ENCODE measurements at regions not wholly inside any gene's neighbourhood (a gene's known extent, or its start where the extent isn't known, plus 50 kb on each side); places are given as distances from the start of the nearest gene placed in this dataset.

DNA sequence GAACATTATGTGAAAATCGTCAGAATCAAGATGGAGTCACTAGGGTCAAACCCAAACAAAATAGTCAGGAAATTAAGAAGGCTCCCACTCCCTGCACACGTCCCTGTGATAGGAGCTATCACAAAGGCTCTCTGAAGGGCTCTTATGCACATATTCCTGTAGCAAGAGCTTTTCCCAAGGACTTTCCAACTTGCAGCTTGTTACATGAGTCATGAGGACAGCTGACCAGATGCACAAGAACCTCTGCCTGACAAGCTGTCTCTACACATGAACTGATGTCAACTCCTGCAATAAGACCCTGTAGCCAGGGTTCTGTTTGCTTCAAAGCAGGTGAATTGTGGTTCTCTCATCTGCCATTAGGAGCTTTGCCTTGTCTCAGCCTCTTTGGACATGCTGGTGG is 122.4 kb downstream of the OLFM1 start:
- DNase-seq (ENCODE audit: extremely low spot score) = no peak
- Histone ChIP-seq H3K27ac (replicated peaks in 1 of 4) (no peak overlapping the region), H3K4me3 (no peak overlapping the region), H3K27me3 (peaks cover 0 to 48% (median 0%) of the 10 kb centered on the region in 4 donors), H3K9me3 (peaks cover 0 to 10% (median 0%) of the 10 kb centered on the region in 4 donors), H3K4me1 (no peaks in the 10 kb centered on the region), H3K36me3 (no peaks in the 10 kb centered on the region)
- TF ChIP-seq CTCF (IDR thresholded peaks at IDR 0.05) (no peak), POLR2AphosphoS5 (IDR thresholded peaks at IDR 0.05) (no peak), POLR2A (IDR thresholded peaks at IDR 0.05; ENCODE audit: low read depth) (no peak), EP300 (IDR thresholded peaks at IDR 0.05) (no peak)
- intact Hi-C loops (cut with DNase I) = no loop called here
- 48% methylated on average over 2 of the region's 2 CpGs for WGBS

DNA sequence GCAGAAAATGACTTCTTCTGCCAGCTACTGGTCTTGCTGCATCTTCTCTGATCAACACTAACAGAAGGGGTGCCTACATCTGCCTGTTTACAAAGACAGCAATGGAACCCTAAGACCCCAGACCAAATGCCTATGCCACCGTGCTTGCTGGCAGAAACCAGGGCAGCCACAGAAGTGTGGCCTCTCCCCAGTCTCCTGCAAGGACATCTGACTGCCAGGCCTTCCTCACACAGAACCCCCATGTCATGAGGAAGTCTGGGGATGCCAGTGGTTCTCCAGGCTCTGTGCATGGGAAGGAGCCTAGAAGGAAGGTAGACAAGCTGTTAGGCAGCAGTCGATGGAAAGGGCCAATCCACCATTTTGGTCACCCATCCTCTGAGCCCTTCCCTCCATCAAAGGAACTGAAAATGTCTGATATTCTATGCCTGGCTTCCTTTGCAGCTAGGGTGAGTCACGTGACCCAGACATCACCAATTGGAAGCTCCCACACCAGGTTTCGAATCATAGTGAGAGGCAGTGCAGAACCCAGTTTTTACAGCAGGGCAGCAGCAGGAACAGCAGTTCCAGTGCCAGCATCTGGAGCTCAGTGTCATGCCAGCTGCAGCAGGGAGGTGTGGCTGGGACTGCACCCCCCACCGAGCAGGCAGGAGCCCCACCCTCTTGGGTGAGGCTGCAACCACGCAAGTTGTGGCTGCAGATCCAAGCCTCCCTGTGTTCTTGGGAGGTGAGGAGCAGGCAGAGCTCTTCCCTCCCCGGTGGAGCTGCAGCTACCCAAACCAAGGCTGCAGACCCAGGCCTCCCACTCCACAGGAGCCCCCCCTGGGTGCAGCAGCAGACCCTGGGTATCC is 123.4 kb downstream of the OLFM1 start:
- H3K9me3 ChIP-seq = peaks cover 0 to 10% (median 0%) of the 10 kb centered on the region in 4 donors
- 87% methylated on average over 7 of the region's 7 CpGs for WGBS
- intact Hi-C loops (cut with DNase I) = no loop called here
- peaks cover 0 to 8% (median 3%) of the 10 kb centered on the region in 4 donors for H3K4me1 ChIP-seq
- no peak for TF ChIP-seq EP300 (IDR thresholded peaks at IDR 0.05)
- TF ChIP-seq POLR2AphosphoS5 (IDR thresholded peaks at IDR 0.05) = no peak
- no peak for TF ChIP-seq POLR2A (IDR thresholded peaks at IDR 0.05; ENCODE audit: low read depth)
- TF ChIP-seq CTCF (IDR thresholded peaks at IDR 0.05) = no peak
- peaks cover 0 to 58% (median 3%) of the 10 kb centered on the region in 4 donors for H3K27me3 ChIP-seq
- no peaks in the 10 kb centered on the region for H3K36me3 ChIP-seq
- no peak overlapping the region for H3K27ac ChIP-seq (replicated peaks in 1 of 4)
- no peak for DNase-seq (ENCODE audit: extremely low spot score)
- H3K4me3 ChIP-seq = no peak overlapping the region

GRCh38 chr9:135211524-135211890 is 124.0 kb downstream of the OLFM1 start:
- H3K4me3 ChIP-seq = no peak overlapping the region
- peaks cover 0 to 64% (median 4%) of the 10 kb centered on the region in 4 donors for H3K27me3 ChIP-seq
- no peak for DNase-seq (ENCODE audit: extremely low spot score)
- H3K9me3 ChIP-seq = peaks cover 0 to 10% (median 0%) of the 10 kb centered on the region in 4 donors
- intact Hi-C loops (cut with DNase I) = no loop called here
- H3K4me1 ChIP-seq = peaks cover 0 to 14% (median 5%) of the 10 kb centered on the region in 4 donors
- no CpG with 5 or more reads among the region's 3 CpGs for WGBS
- H3K27ac ChIP-seq (replicated peaks in 1 of 4) = no peak overlapping the region
- H3K36me3 ChIP-seq = no peaks in the 10 kb centered on the region
- TF ChIP-seq CTCF (IDR thresholded peaks at IDR 0.05) (no peak), POLR2AphosphoS5 (IDR thresholded peaks at IDR 0.05) (no peak), EP300 (IDR thresholded peaks at IDR 0.05) (no peak), POLR2A (IDR thresholded peaks at IDR 0.05; ENCODE audit: low read depth) (no peak)

- Histone ChIP-seq H3K36me3 (no peaks in the 10 kb centered on the region), H3K27ac (replicated peaks in 1 of 4) (no peak overlapping the region), H3K27me3 (peaks cover 0 to 74% (median 13%) of the 10 kb centered on the region in 4 donors), H3K4me1 (peaks cover 0 to 26% (median 9%) of the 10 kb centered on the region in 4 donors), H3K4me3 (no peak overlapping the region), H3K9me3 (peaks cover 0 to 10% (median 0%) of the 10 kb centered on the region in 4 donors)
- intact Hi-C loops (cut with DNase I) = no loop called here
- WGBS = 100% methylated on average over 4 of the region's 5 CpGs
- no peak for TF ChIP-seq POLR2A (IDR thresholded peaks at IDR 0.05; ENCODE audit: low read depth)
- DNase-seq (ENCODE audit: extremely low spot score) = no peak
Measured at GRCh38 chr9:135212961-135213360, 125.5 kb downstream of the OLFM1 start.

- DNase-seq (ENCODE audit: extremely low spot score) = no peak
- 79% methylated on average over 9 of the region's 9 CpGs for WGBS
- no peak for TF ChIP-seq POLR2AphosphoS5 (IDR thresholded peaks at IDR 0.05)
- TF ChIP-seq POLR2A (IDR thresholded peaks at IDR 0.05; ENCODE audit: low read depth) = no peak
- TF ChIP-seq EP300 (IDR thresholded peaks at IDR 0.05) = no peak
- TF ChIP-seq CTCF (IDR thresholded peaks at IDR 0.05) = no peak
- Histone ChIP-seq H3K36me3 (no peaks in the 10 kb centered on the region), H3K27me3 (peaks cover 0 to 80% (median 17%) of the 10 kb centered on the region in 4 donors), H3K9me3 (peaks cover 0 to 10% (median 0%) of the 10 kb centered on the region in 4 donors), H3K4me3 (no peak overlapping the region), H3K4me1 (peaks cover under 1 to 28% (median 13%) of the 10 kb centered on the region in 4 donors), H3K27ac (replicated peaks in 1 of 4) (no peak overlapping the region)
- intact Hi-C loops (cut with DNase I) = no loop called here
Measured at GRCh38 chr9:135213566-135213965, 126.1 kb downstream of the OLFM1 start.
